ENCODE measurements at regions not wholly inside any gene's neighbourhood (a gene's known extent, or its start where the extent isn't known, plus 50 kb on each side); places are given as distances from the start of the nearest gene placed in this dataset.

DNA sequence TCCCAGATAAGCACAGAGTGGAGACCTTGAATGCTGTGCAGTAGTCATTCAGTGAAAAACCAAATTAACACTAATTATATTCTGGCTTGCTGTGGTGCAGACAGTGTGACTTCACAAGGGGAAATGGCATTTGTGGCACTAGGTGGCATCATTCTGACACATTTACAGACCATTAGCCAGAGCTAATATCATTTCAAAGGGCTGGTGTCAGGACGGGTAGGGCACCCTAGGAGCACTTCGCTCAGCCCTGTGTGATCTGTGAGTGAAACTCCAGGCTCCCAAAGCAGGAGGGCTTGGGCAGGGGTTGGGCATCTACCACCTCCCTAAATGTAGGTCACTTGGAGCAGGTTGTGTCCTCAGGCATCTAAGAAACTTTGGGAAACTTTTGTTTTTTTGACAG is 555.8 kb downstream of the PKHD1 start:
- Histone ChIP-seq H3K27ac (ENCODE audit: low read length) (no peak overlapping the region), H3F3A (ENCODE audit: insufficient read depth, low read length, poor library complexity, severe bottlenecking) (no peaks in the 10 kb centered on the region), H3K36me3 (ENCODE audit: insufficient read depth, low read length) (no peaks in the 10 kb centered on the region), H3K4me2 (ENCODE audit: low read length) (no peak overlapping the region), H3K9me3 (ENCODE audit: low read length) (no peaks in the 10 kb centered on the region), H3K27me3 (ENCODE audit: insufficient read depth, low read depth, low read length) (peaks cover 34% of the 10 kb centered on the region), H3K9me2 (ENCODE audit: insufficient read depth, low read length) (no peaks in the 10 kb centered on the region), H2AFZ (ENCODE audit: low read depth, low read length) (no peak overlapping the region), H4K20me1 (ENCODE audit: insufficient read depth) (no peaks in the 10 kb centered on the region), H3K4me3 (ENCODE audit: low read length) (no peak overlapping the region), H3K79me2 (replicated peaks; ENCODE audit: insufficient read depth, low read length) (no peaks in the 10 kb centered on the region), H3K9ac (ENCODE audit: low read length) (no peak overlapping the region)
- TF ChIP-seq, protein P1, sequence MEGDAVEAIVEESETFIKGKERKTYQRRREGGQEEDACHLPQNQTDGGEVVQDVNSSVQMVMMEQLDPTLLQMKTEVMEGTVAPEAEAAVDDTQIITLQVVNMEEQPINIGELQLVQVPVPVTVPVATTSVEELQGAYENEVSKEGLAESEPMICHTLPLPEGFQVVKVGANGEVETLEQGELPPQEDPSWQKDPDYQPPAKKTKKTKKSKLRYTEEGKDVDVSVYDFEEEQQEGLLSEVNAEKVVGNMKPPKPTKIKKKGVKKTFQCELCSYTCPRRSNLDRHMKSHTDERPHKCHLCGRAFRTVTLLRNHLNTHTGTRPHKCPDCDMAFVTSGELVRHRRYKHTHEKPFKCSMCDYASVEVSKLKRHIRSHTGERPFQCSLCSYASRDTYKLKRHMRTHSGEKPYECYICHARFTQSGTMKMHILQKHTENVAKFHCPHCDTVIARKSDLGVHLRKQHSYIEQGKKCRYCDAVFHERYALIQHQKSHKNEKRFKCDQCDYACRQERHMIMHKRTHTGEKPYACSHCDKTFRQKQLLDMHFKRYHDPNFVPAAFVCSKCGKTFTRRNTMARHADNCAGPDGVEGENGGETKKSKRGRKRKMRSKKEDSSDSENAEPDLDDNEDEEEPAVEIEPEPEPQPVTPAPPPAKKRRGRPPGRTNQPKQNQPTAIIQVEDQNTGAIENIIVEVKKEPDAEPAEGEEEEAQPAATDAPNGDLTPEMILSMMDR (IDR thresholded peaks at IDR 0.05; ENCODE audit: poor library complexity, severe bottlenecking): no peak
- TF ChIP-seq EZH2 (IDR thresholded peaks at IDR 0.05; ENCODE audit: borderline replicate concordance, insufficient read depth, low read length, poor library complexity, severe bottlenecking): no peak
- TF ChIP-seq RAD21 (conservative IDR thresholded peaks at IDR 0.05): no peak
- no peak for TF ChIP-seq SMC3 (conservative IDR thresholded peaks at IDR 0.05; ENCODE audit: poor library complexity)
- TF ChIP-seq EP300 (conservative IDR thresholded peaks at IDR 0.05; ENCODE audit: poor library complexity, severe bottlenecking): no peak
- no peak for TF ChIP-seq POLR2AphosphoS5 (IDR thresholded peaks at IDR 0.05)
- no peak for TF ChIP-seq MXI1 (conservative IDR thresholded peaks at IDR 0.05; ENCODE audit: poor library complexity, severe bottlenecking)
- TF ChIP-seq, protein P2, sequence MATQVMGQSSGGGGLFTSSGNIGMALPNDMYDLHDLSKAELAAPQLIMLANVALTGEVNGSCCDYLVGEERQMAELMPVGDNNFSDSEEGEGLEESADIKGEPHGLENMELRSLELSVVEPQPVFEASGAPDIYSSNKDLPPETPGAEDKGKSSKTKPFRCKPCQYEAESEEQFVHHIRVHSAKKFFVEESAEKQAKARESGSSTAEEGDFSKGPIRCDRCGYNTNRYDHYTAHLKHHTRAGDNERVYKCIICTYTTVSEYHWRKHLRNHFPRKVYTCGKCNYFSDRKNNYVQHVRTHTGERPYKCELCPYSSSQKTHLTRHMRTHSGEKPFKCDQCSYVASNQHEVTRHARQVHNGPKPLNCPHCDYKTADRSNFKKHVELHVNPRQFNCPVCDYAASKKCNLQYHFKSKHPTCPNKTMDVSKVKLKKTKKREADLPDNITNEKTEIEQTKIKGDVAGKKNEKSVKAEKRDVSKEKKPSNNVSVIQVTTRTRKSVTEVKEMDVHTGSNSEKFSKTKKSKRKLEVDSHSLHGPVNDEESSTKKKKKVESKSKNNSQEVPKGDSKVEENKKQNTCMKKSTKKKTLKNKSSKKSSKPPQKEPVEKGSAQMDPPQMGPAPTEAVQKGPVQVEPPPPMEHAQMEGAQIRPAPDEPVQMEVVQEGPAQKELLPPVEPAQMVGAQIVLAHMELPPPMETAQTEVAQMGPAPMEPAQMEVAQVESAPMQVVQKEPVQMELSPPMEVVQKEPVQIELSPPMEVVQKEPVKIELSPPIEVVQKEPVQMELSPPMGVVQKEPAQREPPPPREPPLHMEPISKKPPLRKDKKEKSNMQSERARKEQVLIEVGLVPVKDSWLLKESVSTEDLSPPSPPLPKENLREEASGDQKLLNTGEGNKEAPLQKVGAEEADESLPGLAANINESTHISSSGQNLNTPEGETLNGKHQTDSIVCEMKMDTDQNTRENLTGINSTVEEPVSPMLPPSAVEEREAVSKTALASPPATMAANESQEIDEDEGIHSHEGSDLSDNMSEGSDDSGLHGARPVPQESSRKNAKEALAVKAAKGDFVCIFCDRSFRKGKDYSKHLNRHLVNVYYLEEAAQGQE (IDR thresholded peaks at IDR 0.05; ENCODE audit: borderline replicate concordance): no peak
- no peak for TF ChIP-seq TAF1 (IDR thresholded peaks at IDR 0.05; ENCODE audit: low read depth)

DNA sequence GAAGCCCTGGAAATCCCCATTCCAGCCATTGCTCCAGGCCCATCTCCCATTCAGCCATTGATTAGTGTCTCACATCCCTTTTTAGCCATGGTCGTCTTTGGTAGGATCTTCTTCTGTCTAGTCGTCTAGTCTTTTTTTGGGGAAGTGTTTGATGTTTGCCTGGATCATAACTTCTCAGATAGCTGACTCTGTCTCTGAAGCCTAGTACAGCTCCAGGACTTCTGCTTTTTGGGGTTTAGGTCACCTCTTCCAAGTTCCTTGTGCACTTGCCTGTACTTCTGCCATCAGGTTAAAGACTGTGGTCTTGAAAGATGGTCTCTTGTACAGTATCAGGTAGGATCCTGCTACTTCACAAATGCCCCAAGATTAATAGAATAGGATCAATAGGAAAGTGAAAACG is 553.5 kb downstream of the PKHD1 start:
- TF ChIP-seq POLR2AphosphoS5 (IDR thresholded peaks at IDR 0.05) (no peak), TAF1 (IDR thresholded peaks at IDR 0.05; ENCODE audit: low read depth) (no peak), MXI1 (conservative IDR thresholded peaks at IDR 0.05; ENCODE audit: poor library complexity, severe bottlenecking) (no peak), SMC3 (conservative IDR thresholded peaks at IDR 0.05; ENCODE audit: poor library complexity) (no peak), RAD21 (conservative IDR thresholded peaks at IDR 0.05) (no peak)
- TF ChIP-seq, protein P2 (IDR thresholded peaks at IDR 0.05; ENCODE audit: borderline replicate concordance): no peak
- H4K20me1 ChIP-seq (ENCODE audit: insufficient read depth): no peaks in the 10 kb centered on the region
- no peaks in the 10 kb centered on the region for H3K9me3 ChIP-seq (ENCODE audit: low read length)
- no peaks in the 10 kb centered on the region for H3K9me2 ChIP-seq (ENCODE audit: insufficient read depth, low read length)
- H3K79me2 ChIP-seq (replicated peaks; ENCODE audit: insufficient read depth, low read length): no peaks in the 10 kb centered on the region
- H3K27ac ChIP-seq (ENCODE audit: low read length): no peak overlapping the region
- H3F3A ChIP-seq (ENCODE audit: insufficient read depth, low read length, poor library complexity, severe bottlenecking): no peaks in the 10 kb centered on the region
- H3K36me3 ChIP-seq (ENCODE audit: insufficient read depth, low read length): no peaks in the 10 kb centered on the region
- H3K4me3 ChIP-seq (ENCODE audit: low read length): no peak overlapping the region
- H3K4me2 ChIP-seq (ENCODE audit: low read length): no peak overlapping the region
- H2AFZ ChIP-seq (ENCODE audit: low read depth, low read length): no peak overlapping the region
- H3K9ac ChIP-seq (ENCODE audit: low read length): no peak overlapping the region
- peaks cover 47% of the 10 kb centered on the region for H3K27me3 ChIP-seq (ENCODE audit: insufficient read depth, low read depth, low read length)

Data from neural cell (in vitro differentiated cells).